IMR-90 (cell line): ENCODE measurements at regions not wholly inside any gene's neighbourhood (a gene's known extent, or its start where the extent isn't known, plus 50 kb on each side); places are given as distances from the start of the nearest gene placed in this dataset.

Experiments used
- ATAC-seq: fragments of 200-7000 bp; cut with Tn5 transposase; 2 replicates; pipeline ENCODE4 v1.9.1; 2020; ENCODE audit warnings: low read depth, mild to moderate bottlenecking, moderate library complexity
- BruUV-seq: library from RNA; stranded (reverse); fragments of 400-500 nt; replicated peaks from 2 replicates; lab custom pipeline; 2021; lab: Mats Ljungman, UMichigan
- CTCF ChIA-PET: fragments of 300-600 bp; formaldehyde crosslinking; extraction: SDS; loops from one replicate; lab custom pipeline; 2021; ENCODE audit warnings: antibody characterized with exemption; lab: Yijun Ruan, JAX
- POLR2A ChIA-PET: fragments of 300-600 bp; sonication (Branson Sonifier 250); formaldehyde crosslinking; loops from one replicate; lab custom pipeline; 2022; ENCODE audit warnings: antibody characterized with exemption; ENCODE audit not compliant: unreplicated experiment; lab: Charles Lee
- DNase-seq: peaks from one replicate; pipeline ENCODE4 v3.0.0; 2013
- H2AFZ ChIP-seq: replicated peaks from 2 replicates; pipeline ENCODE3; 2013; ENCODE audit warnings: low read length, mild to moderate bottlenecking; ENCODE audit not compliant: poor library complexity
- H2AK5ac ChIP-seq: 2 replicates; pipeline ENCODE4 v1.6.1; 2013; ENCODE audit warnings: low read depth, low read length, inconsistent platforms
- H2AK9ac ChIP-seq: replicated peaks from 2 replicates; pipeline ENCODE3; 2013; ENCODE audit warnings: mild to moderate bottlenecking, low read depth, low read length, moderate library complexity; ENCODE audit not compliant: poor library complexity
- H2BK120ac ChIP-seq: 2 replicates; pipeline ENCODE4 v1.6.1; 2013; ENCODE audit warnings: low read depth, low read length, inconsistent platforms
- H2BK15ac ChIP-seq: 3 replicates; pipeline ENCODE4 v1.6.1; 2013; ENCODE audit warnings: low read depth, low read length, inconsistent platforms
- H2BK20ac ChIP-seq: 2 replicates; pipeline ENCODE4 v1.6.1; 2013; ENCODE audit warnings: low read depth, mild to moderate bottlenecking, inconsistent platforms, low read length, moderate library complexity
- H2BK5ac ChIP-seq: 2 replicates; pipeline ENCODE4 v1.6.1; 2013; ENCODE audit warnings: mild to moderate bottlenecking, low read depth, low read length, inconsistent platforms; ENCODE audit not compliant: poor library complexity, severe bottlenecking
- H3K14ac ChIP-seq: replicated peaks from 2 replicates; pipeline ENCODE4 v1.6.1; 2013; ENCODE audit warnings: low read depth, low read length, inconsistent platforms
- H3K18ac ChIP-seq: 2 replicates; pipeline ENCODE4 v1.6.1; 2013; ENCODE audit warnings: low read depth, low read length, control low read depth
- H3K23ac ChIP-seq: 2 replicates; pipeline ENCODE4 v1.6.1; 2013; ENCODE audit warnings: low read depth, low read length, inconsistent platforms
- H3K27ac ChIP-seq: 2 replicates; pipeline ENCODE4 v1.5.1; 2013; ENCODE audit warnings: mild to moderate bottlenecking, control low read depth, low read length; ENCODE audit not compliant: insufficient read depth
- H3K27me3 ChIP-seq: 2 replicates; pipeline ENCODE4 v1.6.1; 2013; ENCODE audit warnings: low read length; ENCODE audit not compliant: control insufficient read depth, insufficient read depth
- H3K36me3 ChIP-seq: 2 replicates; pipeline ENCODE4 v1.6.1; 2013; ENCODE audit warnings: low read length, mixed read lengths; ENCODE audit not compliant: control insufficient read depth, insufficient read depth
- H3K4ac ChIP-seq: 2 replicates; pipeline ENCODE4 v1.6.1; 2013; ENCODE audit warnings: low read depth, low read length, inconsistent platforms
- H3K4me1 ChIP-seq: 2 replicates; pipeline ENCODE4 v1.6.1; 2013; ENCODE audit warnings: low read length, mixed read lengths; ENCODE audit not compliant: control insufficient read depth, insufficient read depth
- H3K4me2 ChIP-seq: 2 replicates; pipeline ENCODE4 v1.6.1; 2013; ENCODE audit warnings: low read depth, mild to moderate bottlenecking, control low read depth, low read length, moderate library complexity
- H3K4me3 ChIP-seq: 2 replicates; pipeline ENCODE4 v1.5.1; 2013; ENCODE audit warnings: low read depth, mild to moderate bottlenecking, control low read depth, low read length, moderate library complexity; ENCODE audit not compliant: insufficient read depth
- H3K56ac ChIP-seq: 2 replicates; pipeline ENCODE4 v1.6.1; 2013; ENCODE audit warnings: low read length, inconsistent platforms; ENCODE audit not compliant: insufficient read depth; ENCODE audit errors: extremely low read depth
- H3K79me1 ChIP-seq, 2 experiments: 2 replicates each; pipeline ENCODE4 v1.6.1; 2013; ENCODE audit warnings: low read length in 2 of 2, inconsistent platforms in 1 of 2, low read depth in 1 of 2
- H3K9ac ChIP-seq: 2 replicates; pipeline ENCODE4 v1.6.1; 2013; ENCODE audit warnings: low read depth, low read length, control low read depth
- H3K9me1 ChIP-seq: 2 replicates; pipeline ENCODE4 v1.6.1; 2013; ENCODE audit warnings: low read length, inconsistent platforms; ENCODE audit not compliant: insufficient read depth
- H3K9me3 ChIP-seq: 2 replicates; pipeline ENCODE4 v1.6.1; 2013; ENCODE audit warnings: low read length; ENCODE audit not compliant: control insufficient read depth, insufficient read depth
- H4K20me1 ChIP-seq: 2 replicates; pipeline ENCODE4 v1.6.1; 2013; ENCODE audit warnings: low read length, inconsistent platforms; ENCODE audit not compliant: insufficient read depth
- H4K5ac ChIP-seq: 2 replicates; pipeline ENCODE4 v1.6.1; 2013; ENCODE audit warnings: mild to moderate bottlenecking, low read depth, low read length, control low read depth
- H4K8ac ChIP-seq, 2 experiments: 2 replicates each; pipeline ENCODE4 v1.6.1; 2013; ENCODE audit warnings: low read depth in 2 of 2, low read length in 2 of 2, control low read depth in 1 of 2, inconsistent platforms in 1 of 2
- H4K91ac ChIP-seq: 2 replicates; pipeline ENCODE4 v1.6.1; 2013; ENCODE audit warnings: low read depth, low read length, inconsistent platforms; ENCODE audit not compliant: insufficient read depth
- BHLHE40 ChIP-seq: fragments of 150-350 bp; IDR thresholded peaks from 2 replicates; pipeline ENCODE4 v1.6.1; 2016; ENCODE audit warnings: mild to moderate bottlenecking, low read depth, low read length
- CEBPB ChIP-seq: IDR thresholded peaks from 2 replicates; pipeline ENCODE4 v1.6.1; 2012; ENCODE audit warnings: low read depth, low read length, improper control_type of control experiment
- CHD1 ChIP-seq: IDR thresholded peaks from 2 replicates; pipeline ENCODE4 v1.6.1; 2012; ENCODE audit warnings: low read depth, low read length, improper control_type of control experiment
- ELK1 ChIP-seq: fragments of 150-350 bp; IDR thresholded peaks from 2 replicates; pipeline ENCODE4 v1.6.1; 2016; ENCODE audit warnings: low read depth, mild to moderate bottlenecking, low read length, moderate library complexity, borderline replicate concordance
- FOS ChIP-seq: fragments of 150-350 bp; IDR thresholded peaks from 2 replicates; pipeline ENCODE4 v1.6.1; 2016; ENCODE audit warnings: low read depth, low read length
- MAFK ChIP-seq: IDR thresholded peaks from 2 replicates; pipeline ENCODE4 v1.6.1; 2012; ENCODE audit warnings: low read depth, low read length, improper control_type of control experiment
- MXI1 ChIP-seq: IDR thresholded peaks from 2 replicates; pipeline ENCODE4 v1.6.1; 2012; ENCODE audit warnings: low read depth, mild to moderate bottlenecking, low read length, moderate library complexity, borderline replicate concordance
- POLR2A ChIP-seq: IDR thresholded peaks from 2 replicates; pipeline ENCODE4 v1.6.1; 2012; ENCODE audit warnings: mild to moderate bottlenecking, low read depth, low read length
- RAD21 ChIP-seq: IDR thresholded peaks from 2 replicates; pipeline ENCODE4 v1.6.1; 2012; ENCODE audit warnings: low read length, improper control_type of control experiment
- RCOR1 ChIP-seq: IDR thresholded peaks from 2 replicates; pipeline ENCODE4 v1.6.1; 2012; ENCODE audit warnings: mild to moderate bottlenecking, low read length, improper control_type of control experiment; ENCODE audit not compliant: insufficient replicate concordance
- SMC3 ChIP-seq: fragments of 150-350 bp; IDR thresholded peaks from 2 replicates; pipeline ENCODE4 v1.6.1; 2016; ENCODE audit warnings: low read depth, mild to moderate bottlenecking, antibody characterized with exemption, low read length, moderate library complexity
- USF2 ChIP-seq: fragments of 150-350 bp; IDR thresholded peaks from 2 replicates; pipeline ENCODE4 v1.6.1; 2017; ENCODE audit warnings: mild to moderate bottlenecking, antibody characterized with exemption, low read length, low read depth
- WGBS, 2 experiments: methylation state at CpG; one replicate each; pipeline versions ENCODE4 v1.1.5 to v1.1.7; 2013; ENCODE audit warnings: missing lambda C conversion rate in 2 of 2; ENCODE audit not compliant: insufficient read length in 1 of 2; ENCODE audit errors: extremely low coverage in 2 of 2; 5-methylcytosine and 5-hydroxymethylcytosine counted together
- dilution Hi-C: fragments of 300-500 bp; cut with HindIII; formaldehyde crosslinking; loops from one replicate; pipeline ENCODE4 v1.14.3; 2018; ENCODE audit warnings: low sequenced_read_pairs; ENCODE audit not compliant: unreplicated experiment
- in situ Hi-C: fragments of 300-500 bp; cut with MboI; formaldehyde crosslinking; loops from 3 replicates; pipeline ENCODE4 v1.14.3; 2019; ENCODE audit warnings: low sequenced_read_pairs, inconsistent platforms, mixed read lengths
- intact Hi-C: fragments of 100-400 bp; cut with micrococcal nuclease; formaldehyde crosslinking; loops from 2 replicates; pipeline ENCODE4 v1.10.0; 2022
- TF ChIP-seq, protein P1 (sequence below): conservative IDR thresholded peaks from 2 replicates; pipeline ENCODE4 v1.5.1; 2012; ENCODE audit warnings: mild to moderate bottlenecking, low read depth, low read length, improper control_type of control experiment

- Histone ChIP-seq H2AFZ (no peak overlapping the region), H4K8ac (no peak overlapping the region), H3K4me3 (no peak overlapping the region), H3K4ac (no peak overlapping the region), H4K20me1 (no peaks in the 10 kb centered on the region), H4K91ac (no peak overlapping the region), H4K5ac (no peak overlapping the region), H3K18ac (no peak overlapping the region), H3K23ac (no peak overlapping the region), H2BK120ac (no peak overlapping the region), H3K9me3 (no peaks in the 10 kb centered on the region), H2BK5ac (no peak overlapping the region), H3K27me3 (no peaks in the 10 kb centered on the region), H2BK20ac (no peak overlapping the region), H2AK5ac (no peak overlapping the region), H3K56ac (no peak overlapping the region), H3K9me1 (no peaks in the 10 kb centered on the region), H3K27ac (no peak overlapping the region), H3K14ac (no peak overlapping the region), H3K4me2 (no peak overlapping the region), H3K9ac (no peak overlapping the region), H3K36me3 (no peaks in the 10 kb centered on the region), H3K4me1 (no peaks in the 10 kb centered on the region), H3K79me1 (no peaks in the 10 kb centered on the region), H2AK9ac (no peak overlapping the region), H2BK15ac (no peak overlapping the region)
- no peak for DNase-seq
- in situ Hi-C loops, result no loop called here
- ChIA-PET POLR2A (no interaction called here), CTCF (interaction anchor here (2.0 kb wide), 1 partner anchor 8 kb away, joined by 5 read pairs; no protein-coding TSS in a partner anchor)
- no peak for ATAC-seq
- WGBS, 2 experiments, result no CpG with 5 or more reads among the region's 1 CpG
- dilution Hi-C loops, result no loop called here
- TF ChIP-seq RCOR1 (no peak), CEBPB (no peak), POLR2A (no peak), RAD21 (no peak), MXI1 (no peak), USF2 (no peak), FOS (no peak), BHLHE40 (no peak), SMC3 (no peak), MAFK (no peak), ELK1 (no peak), CHD1 (no peak)
- TF ChIP-seq, protein P1, sequence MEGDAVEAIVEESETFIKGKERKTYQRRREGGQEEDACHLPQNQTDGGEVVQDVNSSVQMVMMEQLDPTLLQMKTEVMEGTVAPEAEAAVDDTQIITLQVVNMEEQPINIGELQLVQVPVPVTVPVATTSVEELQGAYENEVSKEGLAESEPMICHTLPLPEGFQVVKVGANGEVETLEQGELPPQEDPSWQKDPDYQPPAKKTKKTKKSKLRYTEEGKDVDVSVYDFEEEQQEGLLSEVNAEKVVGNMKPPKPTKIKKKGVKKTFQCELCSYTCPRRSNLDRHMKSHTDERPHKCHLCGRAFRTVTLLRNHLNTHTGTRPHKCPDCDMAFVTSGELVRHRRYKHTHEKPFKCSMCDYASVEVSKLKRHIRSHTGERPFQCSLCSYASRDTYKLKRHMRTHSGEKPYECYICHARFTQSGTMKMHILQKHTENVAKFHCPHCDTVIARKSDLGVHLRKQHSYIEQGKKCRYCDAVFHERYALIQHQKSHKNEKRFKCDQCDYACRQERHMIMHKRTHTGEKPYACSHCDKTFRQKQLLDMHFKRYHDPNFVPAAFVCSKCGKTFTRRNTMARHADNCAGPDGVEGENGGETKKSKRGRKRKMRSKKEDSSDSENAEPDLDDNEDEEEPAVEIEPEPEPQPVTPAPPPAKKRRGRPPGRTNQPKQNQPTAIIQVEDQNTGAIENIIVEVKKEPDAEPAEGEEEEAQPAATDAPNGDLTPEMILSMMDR, result no peak
- BruUV-seq, result no TSS peak
- intact Hi-C loops, result no loop called here
Observed at GRCh38 chr1:98188774-98189173, 267.9 kb upstream of the DPYD start.
